GM03348 (cell line): ENCODE measurements at regions not wholly inside any gene's neighbourhood (a gene's known extent, or its start where the extent isn't known, plus 50 kb on each side); places are given as distances from the start of the nearest gene placed in this dataset.

Experiments
- DNase-seq: peaks from one replicate; pipeline ENCODE4 v3.0.0; 2012; ENCODE audit warnings: low spot score

- DNase-seq = peak; percentile 4
Measured at GRCh38 chr13:34750078-34750931, 191.8 kb upstream of the NBEA start.

- DNase-seq = no peak
Measured at GRCh38 chr13:34751044-34751443, 191.0 kb upstream of the NBEA start.

- DNase-seq = no peak
Measured at GRCh38 chr13:34751492-34751891, 190.6 kb upstream of the NBEA start.

- DNase-seq = no peak
Measured at GRCh38 chr13:34752283-34752960, 189.6 kb upstream of the NBEA start.

GRCh38 chr13:34756136-34756535, 185.9 kb upstream of the NBEA start:
- no peak for DNase-seq

GRCh38 chr13:34756572-34756971, 185.5 kb upstream of the NBEA start:
- DNase-seq = no peak

- DNase-seq = no peak
Measured at GRCh38 chr13:34757441-34757840, 184.6 kb upstream of the NBEA start.

- DNase-seq = no peak
Measured at GRCh38 chr13:34758628-34759027, 183.4 kb upstream of the NBEA start.

- DNase-seq = peak; percentile 11
Measured at GRCh38 chr13:34762312-34762711, 179.8 kb upstream of the NBEA start.

- DNase-seq = no peak
Measured at GRCh38 chr13:34764246-34764645, 177.8 kb upstream of the NBEA start.

- no peak for DNase-seq
Measured at GRCh38 chr13:34765446-34766180, 176.5 kb upstream of the NBEA start.

- no peak for DNase-seq
Measured at GRCh38 chr13:34767778-34768177, 174.3 kb upstream of the NBEA start.

GRCh38 chr13:34772206-34772605, 169.9 kb upstream of the NBEA start:
- DNase-seq = no peak

- no peak for DNase-seq
Measured at GRCh38 chr13:34772881-34773280, 169.2 kb upstream of the NBEA start.

- DNase-seq = no peak
Measured at GRCh38 chr13:34776390-34776981, 165.6 kb upstream of the NBEA start.

- no peak for DNase-seq
Measured at GRCh38 chr13:34777089-34777913, 164.8 kb upstream of the NBEA start.

- DNase-seq = no peak
Measured at GRCh38 chr13:34777914-34778303, 164.2 kb upstream of the NBEA start.

- DNase-seq = no peak
Measured at GRCh38 chr13:34779171-34779570, 162.9 kb upstream of the NBEA start.

- no peak for DNase-seq
Measured at GRCh38 chr13:34793301-34793700, 148.8 kb upstream of the NBEA start.

GRCh38 chr13:34803756-34804155, 138.3 kb upstream of the NBEA start:
- DNase-seq = no peak

GRCh38 chr13:34805347-34805746, 136.7 kb upstream of the NBEA start:
- no peak for DNase-seq

GRCh38 chr13:34808649-34809048, 133.4 kb upstream of the NBEA start:
- DNase-seq = no peak
